ENCODE measurements at regions not wholly inside any gene's neighbourhood (a gene's known extent, or its start where the extent isn't known, plus 50 kb on each side); places are given as distances from the start of the nearest gene placed in this dataset.
"Not testable (repeated sequence)": the region's sequence is repeated elsewhere in the genome, so short reads cannot be mapped to it uniquely, and the experiment has no call there.

DNA sequence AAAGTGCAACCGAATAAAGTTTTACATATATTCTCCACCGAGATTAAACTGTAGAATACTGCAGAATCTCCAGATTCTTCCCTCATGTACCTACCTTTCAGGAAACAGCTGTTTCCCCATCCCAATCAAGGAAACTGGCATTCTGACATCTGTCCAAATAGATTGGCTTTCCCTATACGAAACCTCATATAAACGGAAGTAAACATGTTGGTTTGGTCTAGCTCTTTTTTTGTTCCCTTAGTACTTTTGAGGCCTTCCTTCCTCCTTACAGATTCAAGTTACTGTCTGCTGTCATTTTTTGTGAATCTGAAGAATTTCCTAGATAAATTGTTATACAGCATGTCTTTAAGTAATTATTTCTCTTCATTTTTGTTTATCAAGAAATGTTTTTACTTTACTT, 554.6 kb downstream of the RPIA start:
- not testable (repeated sequence) for TF ChIP-seq YY1 (IDR thresholded peaks at IDR 0.05; ENCODE audit: insufficient read depth, insufficient read length); ZNF274 (IDR thresholded peaks at IDR 0.05; ENCODE audit: low read depth, low read length); SUZ12 (IDR thresholded peaks at IDR 0.05; ENCODE audit: extremely low read depth, insufficient read depth, insufficient read length)

Data from NT2/D1 (cell line).